ENCODE measurements at regions not wholly inside any gene's neighbourhood (a gene's known extent, or its start where the extent isn't known, plus 50 kb on each side); places are given as distances from the start of the nearest gene placed in this dataset.
"Not testable (repeated sequence)": the region's sequence is repeated elsewhere in the genome, so short reads cannot be mapped to it uniquely, and the experiment has no call there.

DNA sequence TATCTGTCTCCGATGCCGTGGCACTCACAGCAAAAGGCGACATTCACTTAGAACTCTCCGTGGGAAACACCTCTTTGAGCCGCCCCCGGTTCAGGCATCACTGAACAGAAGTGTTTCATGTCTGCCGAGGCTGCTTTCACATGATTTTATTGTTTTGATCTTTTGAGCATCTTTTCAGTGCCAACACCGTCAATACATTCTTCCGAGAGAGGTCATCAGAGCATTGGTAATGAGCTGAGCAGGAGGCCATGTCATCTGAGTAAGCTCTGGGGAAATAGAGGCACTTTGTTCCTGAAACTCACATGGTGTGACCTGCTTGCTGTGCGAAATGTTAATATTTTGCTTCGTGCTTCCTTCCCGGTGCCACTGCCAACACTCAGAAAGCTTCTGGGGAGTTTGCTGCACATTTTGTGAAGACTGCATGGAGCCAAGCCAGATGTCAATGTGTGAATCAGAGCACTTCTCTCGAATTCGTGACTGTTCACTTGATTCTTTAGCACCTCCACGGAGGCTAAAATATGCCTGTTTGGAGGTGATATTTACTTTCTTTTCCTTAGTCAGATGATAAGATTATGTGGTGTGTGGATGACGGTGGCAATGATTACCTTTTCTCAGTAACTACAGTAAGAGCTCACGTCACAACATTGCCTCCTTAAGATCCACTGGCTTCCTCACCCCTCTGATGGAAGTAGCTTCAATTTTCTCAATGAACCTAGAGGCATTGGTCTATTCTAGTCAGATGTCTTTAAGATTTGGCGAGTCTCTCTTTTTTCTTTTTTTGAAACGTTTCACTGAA, 222.3 kb upstream of the HS3ST1 start:
- H3K36me3 ChIP-seq (ENCODE audit: control insufficient read depth in 5 of 5, insufficient read depth in 5 of 5, low read length in 5 of 5) = no peaks in the 10 kb centered on the region
- peak overlapping the region in 3 of 5 donors; percentile 5 to 45 (median 38) for H3K4me3 ChIP-seq (ENCODE audit: low read depth in 1 of 5, low read length in 5 of 5)
- peaks cover 0 to 4% (median 0%) of the 10 kb centered on the region in 5 donors for H3K4me1 ChIP-seq (ENCODE audit: control insufficient read depth in 5 of 5, insufficient read depth in 5 of 5, low read length in 5 of 5)
- H3K27me3 ChIP-seq (ENCODE audit: control insufficient read depth in 5 of 5, insufficient read depth in 4 of 5, low read length in 5 of 5) = no peaks in the 10 kb centered on the region
- H3K9ac ChIP-seq (ENCODE audit: low read length in 5 of 5) = no peak overlapping the region
- H3K27ac ChIP-seq (ENCODE audit: low read depth, low read length) = no peak overlapping the region
- H3K9me3 ChIP-seq (ENCODE audit: control insufficient read depth in 5 of 5, low read length in 5 of 5) = no peaks in the 10 kb centered on the region

DNA sequence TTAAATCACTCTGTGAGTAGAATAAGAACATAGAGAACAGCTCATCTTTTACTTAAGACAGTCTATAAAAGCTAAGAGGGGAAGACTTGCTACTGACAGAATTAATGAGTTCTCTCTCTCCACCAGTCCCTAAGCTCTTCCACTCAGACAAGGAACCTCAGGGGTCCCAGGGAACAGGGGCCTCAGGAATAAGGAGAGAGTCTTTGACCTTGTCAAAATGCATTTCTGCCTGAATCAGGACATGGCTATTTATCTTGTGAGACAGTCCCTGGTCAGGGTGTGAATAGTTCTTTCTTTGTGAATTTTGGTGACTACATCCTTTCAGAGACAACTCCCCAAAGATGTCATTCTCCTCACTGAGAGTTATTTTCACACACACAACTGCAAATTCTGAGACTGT, 218.7 kb upstream of the HS3ST1 start:
- no peaks in the 10 kb centered on the region for H3K9me3 ChIP-seq (ENCODE audit: control insufficient read depth in 5 of 5, low read length in 5 of 5)
- H3K4me3 ChIP-seq (ENCODE audit: low read depth in 1 of 5, low read length in 5 of 5) = no peak overlapping the region
- no peaks in the 10 kb centered on the region for H3K27me3 ChIP-seq (ENCODE audit: control insufficient read depth in 5 of 5, insufficient read depth in 4 of 5, low read length in 5 of 5)
- peaks cover 0 to 4% (median 0%) of the 10 kb centered on the region in 5 donors for H3K4me1 ChIP-seq (ENCODE audit: control insufficient read depth in 5 of 5, insufficient read depth in 5 of 5, low read length in 5 of 5)
- H3K9ac ChIP-seq (ENCODE audit: low read length in 5 of 5) = no peak overlapping the region
- no peak overlapping the region for H3K27ac ChIP-seq (ENCODE audit: low read depth, low read length)
- H3K36me3 ChIP-seq (ENCODE audit: control insufficient read depth in 5 of 5, insufficient read depth in 5 of 5, low read length in 5 of 5) = no peaks in the 10 kb centered on the region

DNA sequence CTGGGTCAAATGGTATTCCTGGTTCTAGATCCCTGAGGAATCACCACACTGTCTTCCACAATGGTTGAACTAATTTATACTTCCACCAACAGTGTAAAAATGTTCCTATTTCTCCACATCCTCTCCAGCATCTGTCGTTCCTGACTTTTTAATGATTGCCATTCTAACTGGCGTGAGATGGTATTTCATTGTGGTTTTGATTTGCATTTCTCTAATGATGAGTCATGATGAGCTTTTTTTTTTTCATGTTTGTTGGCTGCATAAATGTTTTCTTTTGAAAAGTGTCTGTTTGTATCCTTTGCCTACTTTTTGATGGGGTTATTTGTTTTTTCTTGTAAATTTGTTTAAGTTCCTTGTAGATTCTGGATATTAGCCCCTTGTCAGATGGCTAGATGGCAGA, 214.4 kb upstream of the HS3ST1 start:
- H3K4me1 ChIP-seq (ENCODE audit: control insufficient read depth in 5 of 5, insufficient read depth in 5 of 5, low read length in 5 of 5); H3K27me3 ChIP-seq (ENCODE audit: control insufficient read depth in 5 of 5, insufficient read depth in 4 of 5, low read length in 5 of 5): not testable (repeated sequence)
- peaks cover 0 to 15% (median 6%) of the 10 kb centered on the region in 5 donors for H3K9me3 ChIP-seq (ENCODE audit: control insufficient read depth in 5 of 5, low read length in 5 of 5)

DNA sequence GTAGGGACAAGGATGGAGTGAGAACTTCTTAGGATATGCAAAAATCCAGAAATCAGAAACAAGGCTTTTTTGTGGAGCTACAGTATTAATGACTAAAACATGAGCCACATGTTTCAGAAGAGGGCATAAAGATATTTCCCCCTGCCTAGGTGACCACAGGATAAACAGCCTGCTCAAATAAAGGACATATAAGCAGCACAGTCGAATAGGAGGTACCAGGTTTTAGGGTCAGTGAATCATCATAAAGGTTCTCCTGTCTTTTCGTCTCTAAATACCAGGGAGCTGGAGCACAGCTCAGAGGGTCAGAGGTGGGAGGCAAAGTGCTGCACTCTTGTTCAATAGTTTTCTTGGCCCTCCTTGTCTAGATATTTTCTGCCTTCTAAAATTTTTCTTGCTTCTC, 211.9 kb upstream of the HS3ST1 start:
- H3K4me1 ChIP-seq (ENCODE audit: control insufficient read depth in 5 of 5, insufficient read depth in 5 of 5, low read length in 5 of 5) = no peaks in the 10 kb centered on the region

More for the DNA sequence above, 214.4 kb upstream of the HS3ST1 start:
- not testable (repeated sequence) for H3K4me3 ChIP-seq (ENCODE audit: low read depth in 1 of 5, low read length in 5 of 5); H3K9ac ChIP-seq (ENCODE audit: low read length in 5 of 5); H3K27ac ChIP-seq (ENCODE audit: low read depth, low read length); H3K36me3 ChIP-seq (ENCODE audit: control insufficient read depth in 5 of 5, insufficient read depth in 5 of 5, low read length in 5 of 5)

DNA sequence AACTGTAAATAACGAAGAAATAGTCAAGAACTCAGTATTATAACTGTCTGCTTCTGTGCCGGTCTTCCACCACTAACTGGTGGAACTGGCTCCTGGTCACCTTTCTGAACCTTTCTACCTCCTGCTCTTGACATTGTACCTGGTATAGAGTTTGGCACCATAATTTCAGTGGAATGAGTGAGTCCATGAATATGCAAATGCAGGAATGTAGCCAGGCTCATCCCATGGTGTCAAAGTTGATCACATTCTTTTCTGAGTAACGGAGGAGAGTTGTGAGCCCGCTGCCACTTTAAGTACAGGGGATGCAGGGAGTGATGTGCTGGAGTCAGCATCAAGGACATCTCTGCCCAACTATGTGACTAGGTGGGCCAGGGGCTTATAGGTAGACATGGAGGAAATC, 207.9 kb upstream of the HS3ST1 start:
- H3K36me3 ChIP-seq (ENCODE audit: control insufficient read depth in 5 of 5, insufficient read depth in 5 of 5, low read length in 5 of 5) = no peaks in the 10 kb centered on the region
- no peak overlapping the region for H3K9ac ChIP-seq (ENCODE audit: low read length in 5 of 5)
- peaks cover 0 to 4% (median 0%) of the 10 kb centered on the region in 5 donors for H3K4me1 ChIP-seq (ENCODE audit: control insufficient read depth in 5 of 5, insufficient read depth in 5 of 5, low read length in 5 of 5)
- H3K27me3 ChIP-seq (ENCODE audit: control insufficient read depth in 5 of 5, insufficient read depth in 4 of 5, low read length in 5 of 5) = no peaks in the 10 kb centered on the region
- peaks cover 0 to 15% (median 6%) of the 10 kb centered on the region in 5 donors for H3K9me3 ChIP-seq (ENCODE audit: control insufficient read depth in 5 of 5, low read length in 5 of 5)
- H3K27ac ChIP-seq (ENCODE audit: low read depth, low read length) = no peak overlapping the region
- H3K4me3 ChIP-seq (ENCODE audit: low read depth in 1 of 5, low read length in 5 of 5) = no peak overlapping the region

More for the DNA sequence above, 211.9 kb upstream of the HS3ST1 start:
- peaks cover 0 to 15% (median 6%) of the 10 kb centered on the region in 5 donors for H3K9me3 ChIP-seq (ENCODE audit: control insufficient read depth in 5 of 5, low read length in 5 of 5)
- H3K4me3 ChIP-seq (ENCODE audit: low read depth in 1 of 5, low read length in 5 of 5) = no peak overlapping the region
- H3K27me3 ChIP-seq (ENCODE audit: control insufficient read depth in 5 of 5, insufficient read depth in 4 of 5, low read length in 5 of 5) = no peaks in the 10 kb centered on the region
- H3K27ac ChIP-seq (ENCODE audit: low read depth, low read length) = no peak overlapping the region
- no peak overlapping the region for H3K9ac ChIP-seq (ENCODE audit: low read length in 5 of 5)
- H3K36me3 ChIP-seq (ENCODE audit: control insufficient read depth in 5 of 5, insufficient read depth in 5 of 5, low read length in 5 of 5) = no peaks in the 10 kb centered on the region

DNA sequence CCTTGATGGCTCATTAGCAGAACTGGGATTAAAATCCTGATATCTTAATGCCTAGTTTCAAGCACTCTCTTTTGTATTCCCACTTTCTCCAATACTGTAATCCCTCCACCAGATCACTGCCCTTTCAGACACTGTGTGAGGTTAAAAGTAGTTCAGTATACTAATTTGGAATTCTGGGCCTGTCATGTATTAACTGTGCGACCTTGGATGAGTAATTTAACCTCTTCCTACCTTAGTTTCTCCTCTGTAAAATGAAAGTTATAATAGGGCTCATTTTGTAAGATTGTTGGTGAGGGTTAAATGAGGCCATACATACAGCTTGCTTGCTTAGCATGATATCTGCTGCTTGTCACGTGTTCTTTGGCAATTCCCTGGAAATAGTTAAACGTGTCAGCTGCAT, 207.3 kb upstream of the HS3ST1 start:
- no peak overlapping the region for H3K9ac ChIP-seq (ENCODE audit: low read length in 5 of 5)

DNA sequence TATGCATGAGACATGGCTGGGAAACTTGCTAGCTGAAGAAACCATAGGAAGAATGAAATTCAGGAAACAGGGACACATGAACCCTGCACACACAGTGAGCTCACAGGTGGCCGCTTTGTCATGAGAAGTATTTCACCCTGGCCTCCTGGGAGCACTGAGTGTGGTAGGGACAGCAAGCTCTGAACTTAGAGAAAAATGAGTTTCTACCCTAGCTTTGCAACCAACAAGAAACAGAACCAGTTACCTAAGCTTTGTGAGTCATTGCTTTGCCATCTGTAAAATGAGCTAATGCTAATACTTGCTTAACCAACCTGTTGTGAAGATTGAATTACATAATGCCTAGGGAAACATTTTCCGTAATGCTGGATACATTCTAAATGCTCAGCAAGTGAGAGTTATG, 206.6 kb upstream of the HS3ST1 start:
- no peak overlapping the region for H3K4me3 ChIP-seq (ENCODE audit: low read depth in 1 of 5, low read length in 5 of 5)
- no peak overlapping the region for H3K27ac ChIP-seq (ENCODE audit: low read depth, low read length)
- peaks cover 0 to 15% (median 6%) of the 10 kb centered on the region in 5 donors for H3K9me3 ChIP-seq (ENCODE audit: control insufficient read depth in 5 of 5, low read length in 5 of 5)
- no peak overlapping the region for H3K9ac ChIP-seq (ENCODE audit: low read length in 5 of 5)
- no peaks in the 10 kb centered on the region for H3K36me3 ChIP-seq (ENCODE audit: control insufficient read depth in 5 of 5, insufficient read depth in 5 of 5, low read length in 5 of 5)
- peaks cover 0 to 4% (median 0%) of the 10 kb centered on the region in 5 donors for H3K4me1 ChIP-seq (ENCODE audit: control insufficient read depth in 5 of 5, insufficient read depth in 5 of 5, low read length in 5 of 5)
- no peaks in the 10 kb centered on the region for H3K27me3 ChIP-seq (ENCODE audit: control insufficient read depth in 5 of 5, insufficient read depth in 4 of 5, low read length in 5 of 5)

More for the DNA sequence above, 207.3 kb upstream of the HS3ST1 start:
- no peak overlapping the region for H3K27ac ChIP-seq (ENCODE audit: low read depth, low read length)
- peaks cover 0 to 15% (median 6%) of the 10 kb centered on the region in 5 donors for H3K9me3 ChIP-seq (ENCODE audit: control insufficient read depth in 5 of 5, low read length in 5 of 5)
- H3K4me1 ChIP-seq (ENCODE audit: control insufficient read depth in 5 of 5, insufficient read depth in 5 of 5, low read length in 5 of 5) = peaks cover 0 to 4% (median 0%) of the 10 kb centered on the region in 5 donors
- H3K4me3 ChIP-seq (ENCODE audit: low read depth in 1 of 5, low read length in 5 of 5) = no peak overlapping the region
- no peaks in the 10 kb centered on the region for H3K36me3 ChIP-seq (ENCODE audit: control insufficient read depth in 5 of 5, insufficient read depth in 5 of 5, low read length in 5 of 5)
- no peaks in the 10 kb centered on the region for H3K27me3 ChIP-seq (ENCODE audit: control insufficient read depth in 5 of 5, insufficient read depth in 4 of 5, low read length in 5 of 5)

DNA sequence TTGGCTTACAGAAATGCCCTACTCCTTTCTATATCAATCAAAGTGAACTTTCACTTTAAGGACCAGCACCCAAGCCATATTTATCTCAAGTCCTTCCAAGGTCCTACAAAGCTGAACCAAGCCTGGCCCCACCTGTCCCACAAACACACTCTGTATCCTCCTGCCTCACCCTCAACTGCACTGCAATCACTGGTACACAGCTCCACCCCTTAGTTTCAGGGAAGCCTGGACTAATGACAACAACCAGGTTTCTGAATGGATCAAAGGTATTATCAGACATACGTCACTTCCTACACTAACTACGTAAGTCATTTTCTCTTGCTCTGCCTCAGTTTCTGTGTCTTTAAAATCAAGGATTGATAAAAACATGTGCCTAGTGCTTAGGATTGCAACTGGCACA, 205.6 kb upstream of the HS3ST1 start:
- H3K27me3 ChIP-seq (ENCODE audit: control insufficient read depth in 5 of 5, insufficient read depth in 4 of 5, low read length in 5 of 5) = no peaks in the 10 kb centered on the region
- peaks cover 0 to 4% (median 0%) of the 10 kb centered on the region in 5 donors for H3K4me1 ChIP-seq (ENCODE audit: control insufficient read depth in 5 of 5, insufficient read depth in 5 of 5, low read length in 5 of 5)
- no peaks in the 10 kb centered on the region for H3K36me3 ChIP-seq (ENCODE audit: control insufficient read depth in 5 of 5, insufficient read depth in 5 of 5, low read length in 5 of 5)
- no peak overlapping the region for H3K27ac ChIP-seq (ENCODE audit: low read depth, low read length)
- no peak overlapping the region for H3K4me3 ChIP-seq (ENCODE audit: low read depth in 1 of 5, low read length in 5 of 5)
- peaks cover 0 to 12% (median 6%) of the 10 kb centered on the region in 5 donors for H3K9me3 ChIP-seq (ENCODE audit: control insufficient read depth in 5 of 5, low read length in 5 of 5)
- no peak overlapping the region for H3K9ac ChIP-seq (ENCODE audit: low read length in 5 of 5)

DNA sequence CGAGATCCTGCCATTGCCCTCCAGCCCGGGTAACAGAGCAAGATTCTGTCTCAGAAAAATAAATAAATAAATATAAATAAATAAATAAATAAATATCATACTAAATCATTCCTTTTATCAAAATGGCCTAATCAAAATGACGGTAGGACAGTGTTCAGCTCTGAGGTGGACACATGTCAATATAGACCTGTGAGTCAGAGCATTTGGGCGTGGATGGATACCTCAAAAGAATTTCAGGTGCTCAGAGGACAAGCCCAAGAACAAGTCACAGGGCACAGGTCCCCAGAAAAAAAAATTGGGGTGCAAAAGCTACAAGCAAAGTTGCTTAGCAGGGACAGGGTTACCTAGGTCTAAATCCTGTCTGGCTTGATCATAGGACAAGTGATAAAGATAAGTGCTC, 204.7 kb upstream of the HS3ST1 start:
- Histone ChIP-seq H3K9ac (ENCODE audit: low read length in 5 of 5) (no peak overlapping the region), H3K27ac (ENCODE audit: low read depth, low read length) (no peak overlapping the region), H3K9me3 (ENCODE audit: control insufficient read depth in 5 of 5, low read length in 5 of 5) (peaks cover 0 to 4% (median 0%) of the 10 kb centered on the region in 5 donors), H3K27me3 (ENCODE audit: control insufficient read depth in 5 of 5, insufficient read depth in 4 of 5, low read length in 5 of 5) (no peaks in the 10 kb centered on the region), H3K36me3 (ENCODE audit: control insufficient read depth in 5 of 5, insufficient read depth in 5 of 5, low read length in 5 of 5) (no peaks in the 10 kb centered on the region), H3K4me1 (ENCODE audit: control insufficient read depth in 5 of 5, insufficient read depth in 5 of 5, low read length in 5 of 5) (peaks cover 0 to 4% (median 0%) of the 10 kb centered on the region in 5 donors), H3K4me3 (ENCODE audit: low read depth in 1 of 5, low read length in 5 of 5) (no peak overlapping the region)

DNA sequence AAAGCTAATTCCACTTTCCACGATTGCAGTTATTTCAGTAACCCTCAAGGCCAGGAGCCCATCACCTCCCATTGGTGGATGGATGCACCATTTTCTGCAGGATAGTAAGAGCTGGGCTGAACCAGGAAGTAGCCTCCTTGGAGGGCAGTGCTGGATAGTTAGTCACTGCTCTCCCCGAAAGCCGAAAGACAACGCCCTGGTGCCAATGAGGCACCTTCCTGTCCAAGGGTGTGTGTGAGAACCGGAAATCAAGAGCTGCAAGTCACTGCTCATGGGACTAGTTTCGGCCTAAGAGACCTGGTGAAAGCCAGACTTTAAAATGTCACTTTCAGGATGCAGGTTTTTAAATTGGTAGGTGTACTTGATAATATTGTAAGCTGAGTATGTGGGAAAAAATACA, 203.8 kb upstream of the HS3ST1 start:
- Histone ChIP-seq H3K9me3 (ENCODE audit: control insufficient read depth in 5 of 5, low read length in 5 of 5) (no peaks in the 10 kb centered on the region), H3K4me3 (ENCODE audit: low read depth in 1 of 5, low read length in 5 of 5) (no peak overlapping the region), H3K9ac (ENCODE audit: low read length in 5 of 5) (no peak overlapping the region), H3K27me3 (ENCODE audit: control insufficient read depth in 5 of 5, insufficient read depth in 4 of 5, low read length in 5 of 5) (no peaks in the 10 kb centered on the region), H3K4me1 (ENCODE audit: control insufficient read depth in 5 of 5, insufficient read depth in 5 of 5, low read length in 5 of 5) (peaks cover 0 to 4% (median 0%) of the 10 kb centered on the region in 5 donors), H3K27ac (ENCODE audit: low read depth, low read length) (no peak overlapping the region), H3K36me3 (ENCODE audit: control insufficient read depth in 5 of 5, insufficient read depth in 5 of 5, low read length in 5 of 5) (no peaks in the 10 kb centered on the region)

Data from subcutaneous abdominal adipose tissue (tissue), 5 donors.